Stimulated activated CD4-positive, alpha-beta T cell treated with anti-CD3 and anti-CD28 coated beads, Interleukin-12 subunit alpha, Interleukin-12 subunit beta, amount 100 ng/mL, for 48 hours (primary cell): ENCODE measurements at regions not wholly inside any gene's neighbourhood (a gene's known extent, or its start where the extent isn't known, plus 50 kb on each side); places are given as distances from the start of the nearest gene placed in this dataset.
"Not testable (repeated sequence)": the region's sequence is repeated elsewhere in the genome, so short reads cannot be mapped to it uniquely, and the experiment has no call there.

Source experiments
- DNase-seq, 3 donors: peaks; one replicate each; pipeline ENCODE4 v3.0.0-alpha.2; 2020; ENCODE audit warnings: low read depth in 2 of 3, low spot score in 1 of 3

DNA sequence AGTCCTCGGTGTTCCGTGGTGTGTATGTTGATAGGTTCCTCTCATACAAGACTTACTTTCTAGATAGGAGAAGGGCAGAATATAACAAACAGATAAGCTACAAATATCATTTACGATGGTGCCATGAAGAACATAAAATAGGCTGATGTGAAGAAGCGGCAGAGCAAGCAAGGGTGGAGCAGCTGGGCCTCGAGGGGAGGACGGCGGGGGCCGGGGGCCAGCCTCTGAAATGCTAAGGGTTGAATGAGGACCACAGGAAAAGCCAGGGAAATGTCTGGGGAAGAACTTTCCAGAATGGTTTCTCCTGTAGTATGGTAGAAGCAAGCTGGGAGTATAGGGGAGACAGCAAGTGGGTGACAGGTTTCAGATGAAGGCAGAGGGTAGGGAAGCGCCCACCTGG is 529.5 kb downstream of the LIG4 start:
- DNase-seq, result no peak

DNA sequence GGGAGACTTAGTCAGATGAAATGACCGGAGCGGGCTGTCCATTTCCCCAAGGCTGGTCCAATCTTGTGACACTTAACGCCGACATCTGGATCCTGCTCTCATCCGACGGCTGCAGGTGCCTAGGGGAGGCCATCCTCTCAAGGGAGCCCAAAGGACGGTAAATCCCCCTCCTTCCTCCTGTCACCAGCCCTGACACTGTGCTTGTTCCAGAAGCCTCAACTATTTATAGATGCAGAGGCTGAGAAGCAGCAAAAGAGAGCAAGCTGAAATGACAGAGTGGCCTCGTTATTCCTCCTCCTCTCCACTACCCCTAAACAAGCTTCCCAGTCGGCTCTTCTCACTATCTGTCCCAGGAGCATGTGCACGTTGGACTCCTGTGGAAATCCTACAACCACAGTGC is 533.7 kb downstream of the LIG4 start:
- DNase-seq, result no peak

GRCh38 chr13:107680115-107680514 is 535.2 kb downstream of the LIG4 start:
- no peak for DNase-seq

- no peak for DNase-seq
Observed at GRCh38 chr13:107678075-107678689, 537.2 kb downstream of the LIG4 start.

- no peak for DNase-seq
Observed at GRCh38 chr13:107675847-107676550, 539.3 kb downstream of the LIG4 start.

DNA sequence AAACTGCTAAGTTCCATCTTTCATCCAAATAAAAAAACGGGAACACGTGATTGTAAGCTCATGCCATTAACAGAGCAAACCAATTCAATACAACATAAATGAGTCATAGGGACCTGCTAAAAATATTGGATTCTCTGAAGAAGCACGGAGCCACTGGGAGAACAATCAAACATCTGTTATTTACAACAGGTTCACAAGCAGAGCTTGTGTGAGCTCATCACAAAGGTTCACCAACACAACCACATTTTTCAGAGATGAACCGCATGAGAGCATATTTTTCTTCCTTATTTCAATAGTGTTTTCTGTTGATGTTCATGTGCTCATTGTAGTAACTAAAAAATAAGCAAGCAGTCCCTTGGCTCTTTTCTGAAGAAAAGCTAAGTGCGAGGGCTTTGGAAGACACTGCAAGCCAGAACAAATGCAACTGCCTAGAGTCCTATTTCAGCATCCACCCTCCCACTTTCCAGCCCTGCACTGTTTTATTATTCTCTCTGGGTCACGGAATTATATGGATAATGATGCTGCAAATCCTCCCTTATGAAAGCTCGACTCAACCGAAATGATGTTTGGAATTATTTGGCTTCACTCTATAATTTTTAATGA is 545.8 kb downstream of the LIG4 start:
- no peak for DNase-seq

- DNase-seq, result no peak
Observed at GRCh38 chr13:107665926-107666458, 549.3 kb downstream of the LIG4 start.

- DNase-seq, result peak; percentile 7 to 13 (median 11)
Observed at GRCh38 chr13:107650081-107650701, 565.1 kb downstream of the LIG4 start.

DNA sequence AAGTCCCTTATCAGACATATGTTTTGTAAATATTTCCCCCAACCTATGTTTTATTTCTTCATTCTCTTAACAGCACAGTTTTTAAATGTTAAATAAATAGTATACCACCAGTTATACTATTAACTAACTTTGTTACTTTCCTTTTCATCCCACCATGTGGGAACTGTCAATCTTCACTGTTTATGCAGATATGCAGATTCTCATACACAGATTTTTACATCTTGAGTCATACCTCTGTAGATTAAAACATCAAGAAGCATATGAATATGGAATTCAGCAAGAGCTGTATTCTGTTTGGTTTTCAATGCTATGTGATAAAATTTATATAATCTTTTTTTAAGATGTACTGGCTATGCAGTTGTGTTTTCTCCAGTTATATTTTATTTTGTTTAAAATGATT is 566.3 kb downstream of the LIG4 start:
- DNase-seq, result no peak

- DNase-seq, result no peak
Observed at GRCh38 chr13:107644136-107644535, 571.2 kb downstream of the LIG4 start.

GRCh38 chr13:107643615-107644014 is 571.7 kb downstream of the LIG4 start:
- DNase-seq, result no peak

DNA sequence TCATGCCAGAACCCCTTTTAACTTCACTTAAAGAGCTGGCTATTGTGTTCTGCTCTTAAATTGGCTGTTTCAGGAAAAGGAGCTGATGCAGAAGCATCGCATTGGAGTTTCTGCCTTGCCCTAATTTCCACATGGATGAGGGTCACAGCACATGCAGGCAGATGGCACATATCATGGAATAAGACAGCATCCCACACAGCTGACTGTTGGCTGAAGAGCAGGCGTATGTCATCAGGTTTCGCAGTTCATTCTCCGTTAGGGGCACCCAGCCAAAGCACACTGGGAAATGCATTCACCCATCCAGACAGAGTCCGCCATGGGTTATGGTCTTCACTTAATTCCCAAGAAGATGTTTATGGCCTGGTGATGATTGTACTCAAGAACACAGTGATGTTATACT is 572.5 kb downstream of the LIG4 start:
- DNase-seq, result no peak

- DNase-seq, result no peak
Observed at GRCh38 chr13:107641574-107641973, 573.8 kb downstream of the LIG4 start.

GRCh38 chr13:107625648-107626047 is 589.7 kb downstream of the LIG4 start:
- no peak for DNase-seq

GRCh38 chr13:107617527-107617926 is 597.8 kb downstream of the LIG4 start:
- no peak for DNase-seq

DNA sequence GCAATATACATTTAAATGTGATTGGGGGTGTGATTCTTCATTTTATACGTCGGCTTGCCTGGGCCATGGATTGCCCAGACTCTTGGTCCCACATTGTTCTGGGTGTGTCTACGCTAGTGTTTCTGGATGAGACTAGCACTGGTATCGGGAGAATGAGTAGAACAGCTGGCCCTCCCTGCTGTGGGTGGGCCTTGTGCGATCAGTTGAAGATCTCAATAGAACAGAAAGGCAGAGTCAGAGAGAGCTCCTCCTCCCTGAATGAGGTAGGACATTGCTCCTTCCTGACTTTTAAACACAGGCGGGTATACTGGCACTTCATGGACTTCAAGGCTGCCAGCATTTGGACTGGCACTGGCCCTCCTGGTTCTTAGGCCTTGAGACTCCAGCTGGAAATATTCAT is 603.0 kb downstream of the LIG4 start:
- DNase-seq, result no peak

- DNase-seq, result no peak
Observed at GRCh38 chr13:107608736-107609135, 606.6 kb downstream of the LIG4 start.

DNA sequence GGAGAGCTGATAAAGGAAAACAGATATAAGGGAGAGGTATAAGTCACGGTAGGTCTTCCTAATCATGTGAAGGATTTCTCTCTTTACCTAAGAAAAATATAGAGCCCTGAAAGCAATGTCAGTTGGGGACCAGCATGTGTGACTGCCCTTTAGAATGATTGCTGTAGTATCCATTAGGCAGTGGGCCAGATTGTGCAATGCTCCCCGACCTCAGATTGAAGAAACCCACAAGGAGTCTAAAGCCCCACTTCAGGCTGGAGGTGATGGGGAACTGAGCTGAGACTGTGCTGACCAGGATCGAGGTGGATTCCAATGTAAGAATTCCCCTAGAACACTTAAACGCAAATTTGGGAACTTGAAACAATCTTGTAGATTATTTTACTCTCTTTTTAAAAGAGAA is 614.4 kb downstream of the LIG4 start:
- DNase-seq, result no peak

DNA sequence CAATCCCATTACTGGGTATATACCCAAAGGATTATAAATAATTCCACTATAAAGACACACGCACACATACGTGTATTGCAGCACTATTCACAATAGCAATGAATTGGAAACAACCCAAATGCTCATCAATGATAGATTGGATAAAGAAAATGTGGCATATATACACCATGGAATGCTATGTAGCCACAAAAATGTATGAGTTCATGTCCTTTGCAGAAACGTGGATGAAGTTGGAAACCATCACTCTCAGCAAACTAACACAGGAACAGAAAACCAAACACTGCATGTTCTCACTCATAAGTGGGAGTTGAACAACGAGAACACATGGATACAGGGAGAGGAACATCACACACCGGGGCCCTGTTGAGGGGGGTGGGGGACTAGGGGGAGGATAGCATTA is 619.0 kb downstream of the LIG4 start:
- DNase-seq, result not testable (repeated sequence)

- DNase-seq, result no peak
Observed at GRCh38 chr13:107590556-107590955, 624.8 kb downstream of the LIG4 start.

GRCh38 chr13:107587681-107588080 is 627.7 kb downstream of the LIG4 start:
- DNase-seq, result no peak

GRCh38 chr13:107586216-107586615 is 629.1 kb downstream of the LIG4 start:
- DNase-seq, result no peak
